ENCODE measurements at regions not wholly inside any gene's neighbourhood (a gene's known extent, or its start where the extent isn't known, plus 50 kb on each side); places are given as distances from the start of the nearest gene placed in this dataset.

DNA sequence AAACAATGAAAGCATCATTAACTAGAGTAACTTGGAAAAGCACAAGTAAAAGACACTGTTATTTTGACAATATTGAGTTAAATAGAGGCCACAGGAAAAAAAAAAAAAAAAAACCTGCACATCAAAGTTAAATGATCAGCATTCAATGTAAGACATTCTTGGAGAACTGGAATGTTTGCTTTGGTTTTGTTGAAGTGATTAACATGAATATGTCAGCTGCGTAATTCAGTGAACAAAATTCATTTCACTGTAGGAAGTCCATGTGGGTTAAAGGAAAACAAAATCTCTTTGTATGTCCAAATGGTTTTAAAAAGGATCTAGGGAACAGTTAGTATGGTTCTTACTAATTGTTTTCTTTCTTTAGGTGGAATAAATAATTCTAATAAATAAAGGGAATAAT lies 252.8 kb upstream of the CNTN6 start:
- CTCF ChIA-PET = interaction anchor here (0.6 to 0.7 kb wide), 2 partner anchors 32 to 52 kb away, joined by 4 to 6 read pairs; no protein-coding TSS in a partner anchor
- TF ChIP-seq, protein P1, sequence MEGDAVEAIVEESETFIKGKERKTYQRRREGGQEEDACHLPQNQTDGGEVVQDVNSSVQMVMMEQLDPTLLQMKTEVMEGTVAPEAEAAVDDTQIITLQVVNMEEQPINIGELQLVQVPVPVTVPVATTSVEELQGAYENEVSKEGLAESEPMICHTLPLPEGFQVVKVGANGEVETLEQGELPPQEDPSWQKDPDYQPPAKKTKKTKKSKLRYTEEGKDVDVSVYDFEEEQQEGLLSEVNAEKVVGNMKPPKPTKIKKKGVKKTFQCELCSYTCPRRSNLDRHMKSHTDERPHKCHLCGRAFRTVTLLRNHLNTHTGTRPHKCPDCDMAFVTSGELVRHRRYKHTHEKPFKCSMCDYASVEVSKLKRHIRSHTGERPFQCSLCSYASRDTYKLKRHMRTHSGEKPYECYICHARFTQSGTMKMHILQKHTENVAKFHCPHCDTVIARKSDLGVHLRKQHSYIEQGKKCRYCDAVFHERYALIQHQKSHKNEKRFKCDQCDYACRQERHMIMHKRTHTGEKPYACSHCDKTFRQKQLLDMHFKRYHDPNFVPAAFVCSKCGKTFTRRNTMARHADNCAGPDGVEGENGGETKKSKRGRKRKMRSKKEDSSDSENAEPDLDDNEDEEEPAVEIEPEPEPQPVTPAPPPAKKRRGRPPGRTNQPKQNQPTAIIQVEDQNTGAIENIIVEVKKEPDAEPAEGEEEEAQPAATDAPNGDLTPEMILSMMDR (IDR thresholded peaks at IDR 0.05; ENCODE audit: unreplicated experiment) = no peak
- H3K36me3 Mint-ChIP-seq (ENCODE audit: insufficient read depth, unreplicated experiment) = no peaks in the 10 kb centered on the region
- no peak overlapping the region for H3K27ac Mint-ChIP-seq (ENCODE audit: unreplicated experiment)
- H3K27me3 Mint-ChIP-seq (ENCODE audit: unreplicated experiment) = no peaks in the 10 kb centered on the region
- H3K4me3 Mint-ChIP-seq (ENCODE audit: low read depth, unreplicated experiment) = no peak overlapping the region
- H3K4me1 Mint-ChIP-seq (ENCODE audit: low read depth, unreplicated experiment) = peaks cover 13% of the 10 kb centered on the region
- no peaks in the 10 kb centered on the region for H3K9me3 Mint-ChIP-seq (ENCODE audit: low read depth, unreplicated experiment)
- no TSS peak for BruUV-seq (replicated peaks)
- DNase-seq = no peak
- intact Hi-C loops (cut with micrococcal nuclease; ENCODE audit: unreplicated experiment) = loop anchor here (5.0 to 10.0 kb wide), 3 partner anchors 203 to 415 kb away; no protein-coding TSS in a partner anchor

DNA sequence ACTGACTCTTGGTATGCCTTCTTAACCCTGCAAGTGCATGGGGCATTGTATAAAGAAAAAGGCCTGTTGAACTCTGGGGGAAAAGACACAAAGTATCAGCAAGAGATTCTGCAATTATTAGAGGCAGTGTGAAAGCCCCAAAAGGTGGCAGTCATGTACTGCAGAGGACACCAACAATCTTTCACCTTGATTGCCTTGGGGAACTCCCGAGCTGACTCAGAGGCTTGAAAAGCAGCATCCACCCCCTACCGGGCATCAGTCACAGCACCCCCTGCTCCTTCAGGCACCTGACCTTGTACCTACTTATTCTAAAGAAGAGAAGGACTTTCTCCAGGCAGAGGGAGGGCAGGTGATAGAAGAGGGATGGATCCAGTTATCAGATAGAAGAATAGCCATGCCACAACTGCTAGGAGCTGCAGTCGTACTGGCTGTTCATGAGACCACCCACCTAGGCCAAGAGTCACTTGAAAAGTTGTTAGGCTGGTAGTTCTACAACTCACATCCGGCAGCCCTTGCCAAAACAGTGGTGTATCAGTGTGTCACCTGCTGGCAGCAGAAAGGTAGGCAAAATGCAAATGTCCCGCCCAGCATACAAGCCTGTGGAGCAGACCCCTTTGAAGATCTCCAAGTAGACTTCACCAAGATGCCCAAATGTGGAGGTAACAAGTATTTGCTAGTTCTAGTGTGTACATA lies 241.6 kb upstream of the CNTN6 start:
- Mint-ChIP-seq H3K36me3 (ENCODE audit: insufficient read depth, unreplicated experiment) (no peaks in the 10 kb centered on the region), H3K9me3 (ENCODE audit: low read depth, unreplicated experiment) (peaks cover 2% of the 10 kb centered on the region), H3K27me3 (ENCODE audit: unreplicated experiment) (no peaks in the 10 kb centered on the region), H3K4me3 (ENCODE audit: low read depth, unreplicated experiment) (no peak overlapping the region), H3K4me1 (ENCODE audit: low read depth, unreplicated experiment) (peaks cover 12% of the 10 kb centered on the region), H3K27ac (ENCODE audit: unreplicated experiment) (no peak overlapping the region)
- CTCF ChIA-PET = interaction anchor here (0.9 kb wide), 1 partner anchor 192 kb away, joined by 3 read pairs; no protein-coding TSS in a partner anchor
- DNase-seq = peak; percentile 71
- TF ChIP-seq, protein P1 (IDR thresholded peaks at IDR 0.05; ENCODE audit: unreplicated experiment) = peak; percentile 36
- BruUV-seq (replicated peaks) = no TSS peak
- intact Hi-C loops (cut with micrococcal nuclease; ENCODE audit: unreplicated experiment) = loop anchor here (1.0 kb wide), 1 partner anchor 219 kb away; no protein-coding TSS in a partner anchor

DNA sequence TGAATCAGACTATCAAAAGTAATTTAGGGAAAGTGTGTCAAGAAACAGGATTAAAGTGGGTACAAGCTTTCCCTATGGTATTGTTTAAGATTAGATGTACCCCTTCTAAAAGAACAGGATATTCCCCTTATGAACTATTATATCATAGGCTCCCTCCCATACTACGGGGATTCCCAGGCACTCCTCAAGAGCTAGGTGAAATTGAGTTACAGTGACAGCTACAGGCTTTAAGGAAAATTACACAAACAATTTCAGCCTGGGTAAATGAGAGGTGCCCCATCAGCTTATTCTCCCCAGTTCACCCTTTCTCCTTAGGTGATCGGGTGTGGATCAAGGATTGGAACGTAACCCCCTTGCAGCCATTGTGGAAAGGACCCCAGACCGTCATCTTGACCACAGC lies 240.8 kb upstream of the CNTN6 start:
- intact Hi-C loops (cut with micrococcal nuclease; ENCODE audit: unreplicated experiment) = no loop called here
- Mint-ChIP-seq H3K4me3 (ENCODE audit: low read depth, unreplicated experiment) (no peak overlapping the region), H3K27me3 (ENCODE audit: unreplicated experiment) (no peaks in the 10 kb centered on the region), H3K9me3 (ENCODE audit: low read depth, unreplicated experiment) (peaks cover 2% of the 10 kb centered on the region), H3K27ac (ENCODE audit: unreplicated experiment) (no peak overlapping the region), H3K4me1 (ENCODE audit: low read depth, unreplicated experiment) (peaks cover 5% of the 10 kb centered on the region), H3K36me3 (ENCODE audit: insufficient read depth, unreplicated experiment) (no peaks in the 10 kb centered on the region)
- CTCF ChIA-PET = no interaction called here
- BruUV-seq (replicated peaks) = no TSS peak
- TF ChIP-seq, protein P1 (IDR thresholded peaks at IDR 0.05; ENCODE audit: unreplicated experiment) = no peak
- DNase-seq = no peak

DNA sequence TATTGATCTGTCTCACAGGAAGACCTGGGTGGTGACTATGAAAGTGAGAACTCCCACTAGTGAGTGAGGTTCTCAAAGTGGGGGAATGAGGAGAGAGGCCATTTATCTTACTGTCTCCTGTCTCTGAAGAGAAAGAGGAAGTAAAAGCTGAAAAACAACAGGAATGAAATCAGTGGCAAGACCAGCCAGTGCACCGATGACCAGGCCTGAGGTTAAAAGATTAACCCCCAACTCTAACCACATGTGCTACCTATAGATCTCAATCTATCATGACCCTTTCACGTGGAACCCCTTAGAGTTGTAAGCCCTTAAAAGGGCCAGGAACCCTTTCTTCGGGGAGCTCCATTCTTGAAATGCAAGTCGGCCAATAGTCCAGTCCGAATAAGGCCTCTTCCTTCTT lies 239.3 kb upstream of the CNTN6 start:
- Mint-ChIP-seq H3K4me1 (ENCODE audit: low read depth, unreplicated experiment) (no peaks in the 10 kb centered on the region), H3K27me3 (ENCODE audit: unreplicated experiment) (no peaks in the 10 kb centered on the region), H3K4me3 (ENCODE audit: low read depth, unreplicated experiment) (no peak overlapping the region), H3K27ac (ENCODE audit: unreplicated experiment) (no peak overlapping the region), H3K36me3 (ENCODE audit: insufficient read depth, unreplicated experiment) (no peaks in the 10 kb centered on the region), H3K9me3 (ENCODE audit: low read depth, unreplicated experiment) (peaks cover 2% of the 10 kb centered on the region)
- no peak for DNase-seq
- intact Hi-C loops (cut with micrococcal nuclease; ENCODE audit: unreplicated experiment) = no loop called here
- no TSS peak for BruUV-seq (replicated peaks)
- TF ChIP-seq, protein P1 (IDR thresholded peaks at IDR 0.05; ENCODE audit: unreplicated experiment) = no peak
- CTCF ChIA-PET = interaction anchor here (0.6 kb wide), 1 partner anchor 194 kb away, joined by 3 read pairs; no protein-coding TSS in a partner anchor
